NCI-H2171 (cell line): ENCODE measurements at regions not wholly inside any gene's neighbourhood (a gene's known extent, or its start where the extent isn't known, plus 50 kb on each side); places are given as distances from the start of the nearest gene placed in this dataset.

Experiments
- DNase-seq: peaks from one replicate; lab custom pipeline; 2025; lab: John Stamatoyannopoulos, UW

GRCh38 chr4:149121023-149121404 is 678.8 kb upstream of the NR3C2 start:
- no peak for DNase-seq

- DNase-seq = no peak
Measured at GRCh38 chr4:149120331-149121022, 678.3 kb upstream of the NR3C2 start.

GRCh38 chr4:149116806-149117205 is 674.6 kb upstream of the NR3C2 start:
- no peak for DNase-seq

- DNase-seq = no peak
Measured at GRCh38 chr4:149113804-149114430, 671.7 kb upstream of the NR3C2 start.

DNA sequence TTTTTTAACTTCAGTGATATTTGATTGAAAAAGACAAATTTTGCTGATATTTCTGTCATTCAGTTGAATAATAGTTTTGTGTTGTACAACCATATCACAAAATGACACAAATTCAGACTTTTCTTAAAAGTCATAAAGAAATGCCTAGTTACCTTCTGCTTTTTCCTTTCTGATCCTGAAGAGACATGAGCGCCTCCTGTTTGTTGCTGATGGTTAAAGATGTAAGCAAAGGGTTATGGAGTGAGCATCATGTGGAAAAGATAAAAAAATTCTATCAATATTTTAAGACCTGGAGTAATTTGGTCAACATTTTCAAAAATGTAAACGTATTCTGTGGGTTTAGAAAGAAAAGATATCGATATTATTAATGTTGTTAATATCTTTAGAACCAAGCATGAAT is 669.9 kb upstream of the NR3C2 start:
- DNase-seq = no peak

DNA sequence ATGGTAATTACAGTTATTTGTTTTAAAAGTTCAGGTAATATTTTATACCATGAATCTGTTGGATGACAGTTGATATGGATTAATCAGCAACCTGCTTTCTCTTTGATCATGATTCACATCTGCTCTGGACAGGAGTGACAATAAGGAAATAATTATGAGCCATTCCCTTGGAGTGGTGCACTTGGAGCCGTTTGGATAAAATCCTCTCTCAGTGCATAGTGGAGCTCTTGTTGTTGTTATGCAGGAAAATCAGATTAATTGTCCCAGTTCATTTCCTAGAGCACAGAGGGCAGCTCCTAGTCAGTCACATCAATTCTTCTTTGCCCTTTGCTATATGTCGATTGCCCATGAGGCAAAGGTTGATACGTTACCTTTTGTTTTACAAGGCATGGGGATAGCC is 668.3 kb upstream of the NR3C2 start:
- DNase-seq = no peak

DNA sequence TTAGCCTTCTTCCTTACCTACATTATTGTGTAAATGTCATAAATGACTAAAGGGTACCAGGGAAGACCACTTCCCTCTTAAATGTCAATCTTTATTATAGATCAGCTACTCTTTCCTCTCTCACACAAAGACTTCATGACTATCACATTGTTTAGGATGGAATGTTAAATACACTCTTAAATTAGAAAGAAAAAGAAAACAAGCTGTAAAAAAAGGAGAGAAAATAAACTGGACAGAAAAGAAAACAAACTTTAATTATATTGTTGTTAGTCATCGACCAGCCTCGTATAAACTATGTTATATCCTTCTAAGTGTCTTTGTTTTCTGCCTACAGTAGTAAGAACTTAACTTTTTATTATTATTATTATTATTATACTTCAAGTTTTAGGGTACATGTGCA is 666.4 kb upstream of the NR3C2 start:
- no peak for DNase-seq

GRCh38 chr4:149102765-149103164 is 660.6 kb upstream of the NR3C2 start:
- no peak for DNase-seq

DNA sequence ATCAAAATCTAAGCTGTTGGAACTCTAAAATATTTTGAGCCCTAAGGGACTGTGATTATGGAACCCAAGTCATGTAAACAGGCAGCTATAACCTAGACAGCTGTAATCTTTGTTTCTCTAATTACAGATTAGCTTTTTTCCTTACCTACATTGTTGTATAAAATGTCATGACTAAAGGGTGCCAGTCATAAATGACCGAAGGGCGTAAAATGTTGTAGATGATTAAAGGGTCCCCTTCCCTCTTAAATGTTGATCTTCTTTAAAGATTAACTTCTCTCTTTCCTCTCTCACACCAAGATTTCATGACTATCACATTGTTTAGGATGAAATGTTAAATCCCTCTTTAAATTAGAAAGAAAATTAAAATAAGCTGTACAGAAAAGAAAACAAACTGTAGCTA is 659.4 kb upstream of the NR3C2 start:
- no peak for DNase-seq

DNA sequence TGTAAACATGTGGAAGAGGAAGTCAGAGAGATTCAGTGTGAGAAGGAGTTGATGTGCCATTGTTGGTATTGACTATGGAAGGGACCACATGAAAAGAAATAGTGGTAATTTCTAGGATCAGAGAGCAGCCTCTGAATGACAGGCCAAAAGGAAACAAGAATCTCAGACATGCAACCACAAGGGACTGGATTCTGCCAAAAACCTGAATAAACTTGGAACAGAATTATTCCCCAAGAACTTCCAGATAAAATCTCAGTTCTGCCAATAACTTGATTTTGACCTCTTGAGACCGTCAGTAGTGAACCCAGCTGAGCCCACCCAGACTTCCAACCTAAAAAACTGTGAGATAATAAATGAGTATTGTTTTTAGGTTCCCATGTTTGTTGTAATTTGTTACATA is 653.6 kb upstream of the NR3C2 start:
- DNase-seq = no peak

DNA sequence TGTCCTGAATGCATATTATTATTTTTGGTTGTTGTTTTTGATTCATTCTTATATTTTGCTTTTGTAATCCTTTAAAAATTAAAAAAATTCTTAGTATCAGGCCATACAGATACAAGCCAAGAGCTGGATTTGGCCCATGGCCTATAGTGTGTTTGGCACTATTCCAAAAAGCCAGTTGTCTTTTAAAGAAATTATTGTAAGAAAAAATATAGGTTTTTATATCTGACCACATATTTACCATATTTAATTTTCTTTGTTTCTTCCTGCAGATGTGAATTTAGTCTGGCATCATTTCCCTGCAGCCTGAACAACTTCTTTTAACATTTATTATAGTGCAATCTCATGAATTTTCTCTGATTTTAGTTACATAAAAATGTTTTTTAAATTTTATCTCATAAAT is 652.8 kb upstream of the NR3C2 start:
- DNase-seq = no peak

GRCh38 chr4:149084144-149084543 is 641.9 kb upstream of the NR3C2 start:
- DNase-seq = no peak

- DNase-seq = no peak
Measured at GRCh38 chr4:149077181-149077580, 635.0 kb upstream of the NR3C2 start.

DNA sequence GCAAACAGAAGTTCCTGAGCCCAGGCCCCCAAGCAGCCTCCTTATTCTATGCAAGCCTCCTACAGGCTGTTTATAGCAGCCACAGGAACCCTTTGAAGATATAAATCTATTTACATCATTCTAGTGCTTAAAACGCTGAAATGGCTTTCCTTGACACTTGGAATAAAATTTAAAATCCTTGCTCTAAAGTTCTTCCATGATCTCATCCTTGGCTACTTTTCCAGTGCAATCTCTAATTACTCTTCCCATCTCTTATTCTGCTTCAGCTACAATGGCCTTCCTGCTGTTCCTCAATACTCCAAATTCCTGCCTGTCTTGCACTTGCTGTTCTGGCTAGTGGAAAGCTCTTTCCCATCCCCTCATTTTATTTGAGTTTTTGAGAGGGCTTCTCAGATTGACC is 634.2 kb upstream of the NR3C2 start:
- DNase-seq = no peak

GRCh38 chr4:149072384-149072783 is 630.2 kb upstream of the NR3C2 start:
- no peak for DNase-seq

DNA sequence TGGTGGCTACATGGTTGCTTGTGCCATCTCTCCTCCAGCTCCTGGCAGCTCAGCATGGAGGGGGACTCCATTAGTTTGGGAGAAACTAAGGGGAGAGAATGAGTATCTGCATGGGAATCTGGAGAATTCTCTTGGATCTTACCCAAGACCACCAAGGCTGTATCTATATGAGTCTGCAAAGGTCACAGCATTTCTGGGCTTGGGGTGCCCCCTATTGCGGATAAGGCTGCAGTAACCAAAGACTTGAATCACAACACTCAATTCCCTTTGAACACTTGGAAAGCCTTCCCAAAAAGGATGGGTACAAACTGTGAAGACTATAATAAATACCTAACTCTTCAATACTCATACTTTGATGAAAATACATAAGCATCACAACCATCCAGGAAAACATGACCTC is 623.5 kb upstream of the NR3C2 start:
- DNase-seq = no peak

DNA sequence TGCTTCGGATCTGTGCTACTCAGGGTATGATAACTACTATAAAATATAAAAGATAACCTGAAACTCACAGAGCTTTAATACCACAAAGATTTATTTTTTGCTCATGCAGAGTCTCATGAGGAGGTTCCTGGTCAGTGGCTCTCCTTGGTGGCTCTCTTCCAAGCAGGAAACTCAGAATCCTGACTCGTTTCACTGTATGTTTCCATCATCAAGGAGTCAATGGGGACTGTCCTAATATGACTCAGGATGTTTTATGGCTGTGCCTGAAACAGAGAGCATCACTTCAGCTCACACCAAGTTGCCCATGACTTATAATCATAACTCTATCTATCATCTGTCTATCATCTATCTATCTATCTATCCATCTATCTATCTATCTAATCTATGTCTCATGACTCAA is 620.8 kb upstream of the NR3C2 start:
- no peak for DNase-seq

DNA sequence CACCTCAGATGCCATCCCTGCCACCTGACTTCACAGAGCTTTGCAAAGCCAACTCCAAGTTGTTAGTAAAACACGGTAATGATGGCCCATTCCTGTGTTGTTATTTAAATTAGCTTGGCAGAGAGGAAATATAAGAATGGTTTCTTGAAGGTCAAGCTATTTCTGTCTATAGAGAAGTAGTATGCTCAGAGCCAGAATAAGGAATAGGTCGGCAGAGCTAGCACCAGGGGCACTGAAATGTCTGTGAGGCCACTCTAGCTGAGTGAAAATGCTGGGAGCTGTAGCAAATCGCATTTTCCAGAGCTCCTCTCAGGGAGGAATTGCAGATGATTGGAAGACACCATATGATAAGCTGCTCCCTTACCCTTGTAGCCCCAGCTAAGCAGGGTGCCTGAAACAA is 615.4 kb upstream of the NR3C2 start:
- DNase-seq = no peak

- no peak for DNase-seq
Measured at GRCh38 chr4:149056615-149057014, 614.4 kb upstream of the NR3C2 start.

GRCh38 chr4:149055624-149056023 is 613.4 kb upstream of the NR3C2 start:
- no peak for DNase-seq

GRCh38 chr4:149050840-149051239 is 608.6 kb upstream of the NR3C2 start:
- no peak for DNase-seq

- no peak for DNase-seq
Measured at GRCh38 chr4:149048451-149049143, 606.4 kb upstream of the NR3C2 start.

DNA sequence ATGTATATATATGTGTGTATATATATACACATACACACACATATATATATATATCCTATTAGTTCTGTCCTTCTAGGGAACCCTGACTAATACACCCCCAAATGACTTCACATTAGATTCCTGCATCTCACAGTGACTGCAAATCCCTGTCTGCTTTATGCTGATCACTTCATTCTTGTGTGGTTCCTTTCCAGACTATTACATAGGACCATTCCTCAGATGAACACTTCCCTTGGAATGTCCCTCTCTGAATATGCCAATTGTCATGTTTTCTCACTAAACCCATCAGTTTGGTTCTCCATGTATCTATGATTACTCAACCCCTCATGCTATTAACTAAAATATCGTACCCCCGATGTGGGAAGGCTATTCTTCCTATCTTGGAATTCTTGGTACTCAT is 605.2 kb upstream of the NR3C2 start:
- no peak for DNase-seq

GRCh38 chr4:149045731-149046130 is 603.5 kb upstream of the NR3C2 start:
- no peak for DNase-seq
